T-helper 2 cell treated with Interferon-gamma antibody and Interleukin-4, amounts not matched to agents 100 ng/mL and 5 ng/mL, for 36 hours (primary cell): ENCODE measurements at regions not wholly inside any gene's neighbourhood (a gene's known extent, or its start where the extent isn't known, plus 50 kb on each side); places are given as distances from the start of the nearest gene placed in this dataset.

Source experiments
- intact Hi-C: fragments of 100-400 bp; cut with micrococcal nuclease; formaldehyde crosslinking; loops from one replicate; pipeline ENCODE4 v1.15.1; 2023

- intact Hi-C loops = no loop called here
These were observed 63.8 kb upstream of the IL1R1 start for GRCh38 chr2:102078773-102079172.

DNA sequence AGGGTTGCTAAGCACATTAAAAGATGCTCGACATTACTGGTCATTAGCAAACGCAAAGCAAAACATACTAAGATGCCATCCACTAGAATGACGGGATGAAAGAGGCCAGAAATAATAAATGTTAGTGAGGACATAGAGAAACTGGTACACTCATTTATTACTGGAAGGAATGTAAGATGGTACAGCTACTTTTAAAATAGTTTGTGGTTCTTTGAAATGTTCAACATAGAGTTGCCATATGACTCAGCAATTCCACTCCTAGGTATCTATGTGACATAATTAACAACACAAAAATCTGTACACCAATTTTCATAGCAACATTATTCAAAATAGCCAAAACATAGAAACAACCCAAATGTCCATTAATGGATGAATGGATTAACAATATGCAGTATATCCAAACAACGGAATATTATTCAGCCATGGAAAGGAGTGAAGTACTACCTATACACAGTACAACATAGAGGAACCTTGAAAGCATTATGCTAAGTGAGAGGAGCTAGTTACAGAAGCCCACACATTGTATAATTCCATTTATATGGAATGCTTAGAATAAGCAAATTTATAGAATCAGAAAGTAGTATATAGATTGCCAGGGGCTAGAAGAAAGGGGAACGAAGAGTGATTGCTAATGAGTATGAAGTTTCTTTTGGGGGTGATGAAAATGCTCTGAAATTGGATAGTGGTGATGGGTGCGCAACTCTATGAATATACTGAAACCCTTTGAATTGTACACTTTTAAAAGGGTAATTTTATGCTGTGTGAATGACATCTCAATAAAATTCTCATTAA is 61.9 kb upstream of the IL1R1 start:
- intact Hi-C loops = loop anchor here (5.0 kb wide), 1 partner anchor 58 kb away; no protein-coding TSS in a partner anchor

GRCh38 chr2:102081243-102081522 is 61.4 kb upstream of the IL1R1 start:
- intact Hi-C loops = loop anchor here (5.0 kb wide), 1 partner anchor 59 kb away; no protein-coding TSS in a partner anchor

DNA sequence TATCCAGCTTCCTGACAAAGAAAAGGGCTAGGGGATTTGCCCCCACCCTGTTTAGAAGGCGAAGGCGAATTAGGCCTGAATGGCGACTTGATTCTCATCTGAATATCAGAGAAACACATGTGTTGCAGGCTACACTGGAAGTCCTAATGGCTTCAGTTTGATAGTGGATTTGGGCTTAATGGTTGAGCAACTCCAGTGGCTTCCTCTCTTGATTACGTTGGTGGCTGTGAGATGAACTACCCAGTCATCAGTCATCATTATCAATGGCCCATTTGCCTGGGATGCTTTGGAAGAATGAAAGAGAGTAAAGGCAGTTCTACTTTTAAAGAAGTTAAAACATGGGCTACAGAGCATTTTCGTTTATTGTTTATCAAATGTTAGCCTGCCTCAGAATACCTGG is 60.9 kb upstream of the IL1R1 start:
- intact Hi-C loops = loop anchor here (5.0 kb wide), 1 partner anchor 59 kb away; no protein-coding TSS in a partner anchor

DNA sequence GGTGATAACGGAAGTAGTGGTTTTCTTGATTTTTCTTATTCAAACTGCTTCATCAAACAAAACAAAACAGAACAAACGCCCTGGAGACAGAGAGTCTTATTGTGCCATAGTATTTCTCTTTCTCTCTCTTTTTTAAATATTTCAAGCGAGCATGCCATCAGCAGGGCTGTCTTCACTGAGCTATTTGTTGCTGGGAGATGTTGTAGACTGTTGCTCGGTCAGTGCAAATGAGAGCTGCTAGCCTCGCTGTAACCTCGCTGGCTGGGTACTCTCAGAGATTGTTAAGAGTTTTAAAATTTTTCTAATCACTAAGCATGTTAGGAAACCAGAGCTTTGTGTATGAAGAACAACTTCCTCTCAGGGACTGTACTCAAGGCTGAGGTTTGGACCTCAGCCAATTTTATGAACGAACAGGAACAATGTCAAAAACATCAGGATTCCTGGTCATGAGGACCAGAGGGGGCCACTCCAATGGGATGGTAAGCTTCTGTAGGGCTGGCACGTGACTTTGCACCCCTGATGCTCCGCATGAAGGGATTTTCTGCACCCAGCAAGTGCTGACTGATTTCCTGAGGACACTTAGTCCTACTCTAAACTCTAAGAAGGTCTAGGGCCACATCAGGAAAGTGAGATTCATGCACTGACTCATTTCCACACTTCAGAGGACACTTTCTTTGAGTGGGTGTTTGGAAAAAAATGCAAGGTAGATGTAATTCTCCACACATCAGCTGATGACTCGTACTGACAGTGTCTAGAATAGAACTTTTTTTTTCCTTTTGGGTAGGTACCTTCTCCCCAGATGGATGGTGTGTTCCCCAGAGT is 59.8 kb upstream of the IL1R1 start:
- intact Hi-C loops = loop anchor here (1.0 to 5.0 kb wide), 2 partner anchors 20 to 60 kb away; no protein-coding TSS in a partner anchor

DNA sequence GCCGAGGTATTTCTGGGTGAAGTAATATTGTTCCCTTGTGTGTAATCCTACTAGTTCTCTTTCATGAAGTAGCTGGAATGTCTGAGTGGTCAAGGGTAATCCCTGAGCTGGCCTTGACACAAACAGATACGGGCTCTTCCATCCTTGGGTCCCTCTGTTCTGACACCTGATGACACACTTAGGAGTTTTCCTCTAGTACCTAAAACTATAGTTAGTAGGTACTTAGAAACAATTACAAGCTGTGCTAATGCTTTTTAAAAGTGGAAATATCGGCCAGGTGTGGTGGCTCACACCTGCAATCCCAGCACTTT is 59.2 kb upstream of the IL1R1 start:
- intact Hi-C loops = loop anchor here (1.0 to 5.0 kb wide), 2 partner anchors 21 to 61 kb away; no protein-coding TSS in a partner anchor

DNA sequence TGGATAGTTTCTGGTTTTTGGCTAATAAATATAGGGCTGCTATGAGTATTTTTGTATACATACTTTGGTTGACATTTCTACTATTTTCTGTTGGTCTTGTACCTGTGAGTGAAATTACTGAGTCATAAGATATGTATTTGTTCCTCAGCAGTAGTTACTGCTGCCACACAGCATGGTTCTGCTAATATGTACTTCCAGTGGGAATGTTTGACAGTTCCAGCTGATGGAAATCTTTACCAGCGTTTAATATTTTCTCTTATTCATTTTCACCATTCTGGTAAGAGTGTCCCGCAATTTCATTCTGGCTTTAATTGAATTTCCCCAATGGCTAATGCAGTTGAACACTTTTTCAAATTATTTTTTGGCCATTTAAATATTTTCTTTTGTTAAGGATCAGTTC is 57.9 kb upstream of the IL1R1 start:
- intact Hi-C loops = loop anchor here (5.0 kb wide), 1 partner anchor 62 kb away; no protein-coding TSS in a partner anchor

GRCh38 chr2:102085238-102085637 is 57.3 kb upstream of the IL1R1 start:
- intact Hi-C loops = no loop called here

DNA sequence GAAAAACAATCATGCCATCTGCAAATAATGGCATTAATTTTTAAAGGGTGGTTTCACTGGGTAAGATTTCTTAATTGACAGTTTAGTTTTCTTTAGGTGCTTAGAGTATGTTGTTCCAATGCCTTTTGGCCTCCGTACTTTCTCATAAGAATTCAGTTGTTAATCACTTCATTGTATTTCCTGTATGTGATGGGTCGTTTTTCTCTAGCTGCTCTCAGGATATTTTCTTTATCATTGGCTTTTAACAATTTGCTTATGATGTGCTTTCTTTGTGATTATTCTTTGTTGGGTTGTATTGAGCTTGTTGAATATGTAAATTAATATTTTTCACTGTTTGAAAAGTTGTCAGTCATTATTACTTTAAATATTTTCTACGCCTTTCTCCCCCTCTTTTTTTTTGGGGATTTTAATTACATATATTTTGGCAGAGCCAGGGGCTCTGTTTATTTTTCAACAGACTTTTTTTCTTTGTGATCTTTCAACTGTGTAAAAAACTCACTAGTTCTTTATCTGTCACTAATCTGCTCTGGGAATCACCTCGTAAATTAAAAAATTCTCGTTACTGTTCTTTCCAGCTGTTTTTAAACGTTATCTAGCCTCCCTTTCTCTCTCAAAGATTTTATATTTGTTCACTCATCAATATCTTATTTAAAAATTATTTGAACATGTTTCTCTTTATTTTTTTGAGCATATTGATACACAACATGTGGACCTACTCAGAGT is 56.2 kb upstream of the IL1R1 start:
- intact Hi-C loops = no loop called here

DNA sequence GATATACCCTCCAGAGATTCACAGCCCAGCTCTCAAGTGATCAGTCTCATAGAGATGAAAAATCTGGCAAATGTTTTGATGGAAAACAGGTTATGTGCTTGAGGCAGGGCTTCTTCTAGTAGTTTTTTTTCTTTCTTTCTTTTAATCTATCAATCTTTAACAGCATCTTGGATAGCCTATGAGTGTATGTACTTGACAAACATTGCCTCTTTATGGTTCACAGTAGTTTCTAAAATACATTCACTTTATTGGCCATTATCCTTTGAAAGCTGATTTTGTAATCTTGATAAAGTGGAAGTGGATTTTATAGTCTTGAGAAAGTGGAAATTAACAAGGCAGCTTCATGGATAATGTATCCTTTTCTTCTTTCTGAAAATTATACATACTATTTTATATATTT is 51.4 kb upstream of the IL1R1 start:
- intact Hi-C loops = no loop called here

DNA sequence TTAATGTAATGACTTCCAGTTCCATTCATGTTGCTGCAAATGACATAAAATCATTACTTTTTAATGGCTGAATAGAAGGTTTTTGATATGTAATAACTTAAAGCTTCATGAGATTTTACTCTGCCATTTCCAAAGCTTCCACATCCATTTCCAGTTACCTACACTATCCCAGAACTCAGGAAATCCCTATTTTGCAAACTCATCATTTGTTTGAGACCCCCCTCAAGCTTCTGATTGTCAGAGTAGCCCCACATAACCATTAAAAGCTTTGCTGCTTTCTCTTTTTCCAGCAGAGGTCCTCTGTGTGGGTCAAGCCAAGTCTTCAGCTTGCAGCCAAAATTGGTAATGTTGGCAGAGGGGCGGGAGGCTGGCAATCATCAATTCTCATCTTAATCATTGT is 50.6 kb upstream of the IL1R1 start:
- intact Hi-C loops = no loop called here

DNA sequence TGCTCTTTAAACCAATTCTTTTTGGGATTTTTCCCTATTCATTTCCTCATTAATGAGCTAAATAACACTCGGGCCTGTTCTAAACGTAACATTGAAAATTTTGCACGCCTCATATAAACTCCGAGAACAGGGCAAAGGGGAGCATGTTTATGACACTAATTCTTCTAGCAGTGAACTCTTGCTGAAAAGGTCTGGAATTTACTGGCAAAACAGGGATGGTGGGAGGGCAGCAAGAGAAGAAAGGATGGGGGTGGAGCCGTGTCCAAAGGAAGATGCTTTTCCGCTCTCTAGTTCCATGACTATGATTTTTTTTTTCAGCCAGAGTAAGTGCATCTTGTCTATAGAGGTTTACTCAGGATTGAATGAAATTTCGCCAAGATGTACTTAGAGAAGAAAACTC is 50.0 kb upstream of the IL1R1 start:
- intact Hi-C loops = no loop called here
